ENCODE measurements at regions not wholly inside any gene's neighbourhood (a gene's known extent, or its start where the extent isn't known, plus 50 kb on each side); places are given as distances from the start of the nearest gene placed in this dataset.

DNA sequence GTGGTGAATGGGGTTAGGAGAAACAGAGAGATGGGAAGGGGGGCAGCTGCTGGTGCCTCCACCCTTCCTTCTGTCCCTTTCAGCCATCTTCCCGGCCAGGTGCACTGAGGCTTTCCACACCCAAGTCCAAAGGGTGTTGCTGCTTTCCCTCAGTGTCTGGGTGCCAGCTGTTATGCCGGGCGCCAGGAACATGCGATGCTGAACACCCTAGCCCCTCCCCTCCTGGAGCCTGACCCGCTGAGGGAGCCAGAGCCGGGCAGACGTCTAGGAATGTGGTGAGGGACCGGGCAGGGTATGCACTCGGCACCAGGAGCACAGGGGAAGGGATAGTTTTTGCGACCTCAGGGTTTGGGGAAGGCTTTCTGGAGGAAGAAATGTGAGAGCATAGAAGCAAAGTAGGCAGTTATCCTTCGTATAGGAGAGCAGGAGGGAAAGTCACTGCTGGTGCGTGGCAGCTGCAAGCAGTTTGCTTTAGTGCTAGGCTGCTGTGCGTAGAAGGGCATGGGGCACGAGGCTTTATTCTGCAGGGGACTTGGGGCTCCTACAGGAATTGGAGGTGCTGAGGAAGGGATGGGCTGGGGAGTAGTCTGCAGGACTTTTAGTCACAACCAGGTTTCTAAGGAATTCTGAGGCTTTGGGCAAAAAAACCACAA is 147.7 kb downstream of the TSN start:
- TF ChIP-seq, protein P1, sequence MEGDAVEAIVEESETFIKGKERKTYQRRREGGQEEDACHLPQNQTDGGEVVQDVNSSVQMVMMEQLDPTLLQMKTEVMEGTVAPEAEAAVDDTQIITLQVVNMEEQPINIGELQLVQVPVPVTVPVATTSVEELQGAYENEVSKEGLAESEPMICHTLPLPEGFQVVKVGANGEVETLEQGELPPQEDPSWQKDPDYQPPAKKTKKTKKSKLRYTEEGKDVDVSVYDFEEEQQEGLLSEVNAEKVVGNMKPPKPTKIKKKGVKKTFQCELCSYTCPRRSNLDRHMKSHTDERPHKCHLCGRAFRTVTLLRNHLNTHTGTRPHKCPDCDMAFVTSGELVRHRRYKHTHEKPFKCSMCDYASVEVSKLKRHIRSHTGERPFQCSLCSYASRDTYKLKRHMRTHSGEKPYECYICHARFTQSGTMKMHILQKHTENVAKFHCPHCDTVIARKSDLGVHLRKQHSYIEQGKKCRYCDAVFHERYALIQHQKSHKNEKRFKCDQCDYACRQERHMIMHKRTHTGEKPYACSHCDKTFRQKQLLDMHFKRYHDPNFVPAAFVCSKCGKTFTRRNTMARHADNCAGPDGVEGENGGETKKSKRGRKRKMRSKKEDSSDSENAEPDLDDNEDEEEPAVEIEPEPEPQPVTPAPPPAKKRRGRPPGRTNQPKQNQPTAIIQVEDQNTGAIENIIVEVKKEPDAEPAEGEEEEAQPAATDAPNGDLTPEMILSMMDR (IDR thresholded peaks at IDR 0.05; ENCODE audit: insufficient read depth, low read depth, low read length): no peak
- TF ChIP-seq EZH2 (IDR thresholded peaks at IDR 0.05; ENCODE audit: insufficient read depth, low read length): no peak
